ENCODE measurements at regions not wholly inside any gene's neighbourhood (a gene's known extent, or its start where the extent isn't known, plus 50 kb on each side); places are given as distances from the start of the nearest gene placed in this dataset.

GRCh38 chr20:37630993-37631392, 62.8 kb upstream of the CTNNBL1 start:
- 59% methylated on average over 3 of the region's 3 CpGs for WGBS
- H3K27ac ChIP-seq (ENCODE audit: low read depth in 1 of 2, low read length in 2 of 2): no peak overlapping the region
- DNase-seq (ENCODE audit: low spot score): no peak

GRCh38 chr20:37630166-37630565, 63.7 kb upstream of the CTNNBL1 start:
- TF ChIP-seq RXRA (IDR thresholded peaks at IDR 0.05) (no peak), FOXA2 (IDR thresholded peaks at IDR 0.05) (no peak), YY1 (IDR thresholded peaks at IDR 0.05) (no peak)
- Histone ChIP-seq H3K36me3 (ENCODE audit: control insufficient read depth in 4 of 4, insufficient read depth in 3 of 4, low read depth in 1 of 4, low read length in 3 of 4) (no peaks in the 10 kb centered on the region), H3K27me3 (ENCODE audit: control insufficient read depth in 4 of 4, insufficient read depth in 4 of 4, low read length in 3 of 4) (no peaks in the 10 kb centered on the region), H3K4me3 (ENCODE audit: low read depth in 1 of 3, low read length in 3 of 3) (no peak overlapping the region), H3K9ac (ENCODE audit: low read depth in 1 of 2, low read length in 2 of 2) (no peak overlapping the region), H3K9me3 (ENCODE audit: control insufficient read depth in 4 of 4, low read length in 3 of 4) (peaks cover 0 to 9% (median 5%) of the 10 kb centered on the region in 4 donors), H3K27ac (ENCODE audit: low read depth in 1 of 2, low read length in 2 of 2) (no peak overlapping the region), H3K4me1 (ENCODE audit: control insufficient read depth in 4 of 4, insufficient read depth in 4 of 4, low read length in 3 of 4) (no peaks in the 10 kb centered on the region)
- no peak for DNase-seq (ENCODE audit: low spot score)
- WGBS: 48% methylated on average over 2 of the region's 2 CpGs

More at GRCh38 chr20:37630993-37631392, 62.8 kb upstream of the CTNNBL1 start:
- no peaks in the 10 kb centered on the region for H3K27me3 ChIP-seq (ENCODE audit: control insufficient read depth in 4 of 4, insufficient read depth in 4 of 4, low read length in 3 of 4)
- H3K9ac ChIP-seq (ENCODE audit: low read depth in 1 of 2, low read length in 2 of 2): no peak overlapping the region
- no peaks in the 10 kb centered on the region for H3K4me1 ChIP-seq (ENCODE audit: control insufficient read depth in 4 of 4, insufficient read depth in 4 of 4, low read length in 3 of 4)
- no peak for TF ChIP-seq TAF1 (conservative IDR thresholded peaks at IDR 0.05)
- TF ChIP-seq CTCF (IDR thresholded peaks at IDR 0.05; ENCODE audit: low read depth, low read length, missing input control): no peak
- no peak for TF ChIP-seq RAD21 (IDR thresholded peaks at IDR 0.05)
- no peak for TF ChIP-seq YY1 (IDR thresholded peaks at IDR 0.05)
- TF ChIP-seq SP1 (IDR thresholded peaks at IDR 0.05): no peak
- TF ChIP-seq RXRA (IDR thresholded peaks at IDR 0.05): no peak
- no peak for TF ChIP-seq GABPA (IDR thresholded peaks at IDR 0.05 in 1 of 2, conservative IDR thresholded peaks at IDR 0.05 in 1 of 2)
- TF ChIP-seq FOXA2 (IDR thresholded peaks at IDR 0.05): no peak
- no peak for TF ChIP-seq JUND (IDR thresholded peaks at IDR 0.05)
- no peak for TF ChIP-seq NR2F2 (IDR thresholded peaks at IDR 0.05)
- TF ChIP-seq EGR1 (IDR thresholded peaks at IDR 0.05; ENCODE audit: low read depth in 2 of 2): no peak
- TF ChIP-seq MAX (IDR thresholded peaks at IDR 0.05): no peak
- TF ChIP-seq ATF3 (IDR thresholded peaks at IDR 0.05): no peak
- H3K4me3 ChIP-seq (ENCODE audit: low read depth in 1 of 3, low read length in 3 of 3): no peak overlapping the region
- no peaks in the 10 kb centered on the region for H3K36me3 ChIP-seq (ENCODE audit: control insufficient read depth in 4 of 4, insufficient read depth in 3 of 4, low read depth in 1 of 4, low read length in 3 of 4)
- H3K9me3 ChIP-seq (ENCODE audit: control insufficient read depth in 4 of 4, low read length in 3 of 4): peaks cover 0 to 12% (median 5%) of the 10 kb centered on the region in 4 donors

GRCh38 chr20:37627767-37628130, 66.1 kb upstream of the CTNNBL1 start:
- Histone ChIP-seq H3K4me1 (ENCODE audit: control insufficient read depth in 4 of 4, insufficient read depth in 4 of 4, low read length in 3 of 4) (no peaks in the 10 kb centered on the region), H3K4me3 (ENCODE audit: low read depth in 1 of 3, low read length in 3 of 3) (no peak overlapping the region), H3K27me3 (ENCODE audit: control insufficient read depth in 4 of 4, insufficient read depth in 4 of 4, low read length in 3 of 4) (no peaks in the 10 kb centered on the region), H3K9ac (ENCODE audit: low read depth in 1 of 2, low read length in 2 of 2) (no peak overlapping the region), H3K9me3 (ENCODE audit: control insufficient read depth in 4 of 4, low read length in 3 of 4) (no peaks in the 10 kb centered on the region), H3K36me3 (ENCODE audit: control insufficient read depth in 4 of 4, insufficient read depth in 3 of 4, low read depth in 1 of 4, low read length in 3 of 4) (no peaks in the 10 kb centered on the region), H3K27ac (ENCODE audit: low read depth in 1 of 2, low read length in 2 of 2) (no peak overlapping the region)
- no peak for DNase-seq (ENCODE audit: low spot score)
- TF ChIP-seq RXRA (IDR thresholded peaks at IDR 0.05): no peak
- no peak for TF ChIP-seq EGR1 (IDR thresholded peaks at IDR 0.05; ENCODE audit: low read depth in 2 of 2)
- TF ChIP-seq REST (IDR thresholded peaks at IDR 0.05): no peak
- no peak for TF ChIP-seq FOXA2 (IDR thresholded peaks at IDR 0.05)
- no peak for TF ChIP-seq HNF4A (conservative IDR thresholded peaks at IDR 0.05)
- no peak for TF ChIP-seq MAX (IDR thresholded peaks at IDR 0.05)
- no peak for TF ChIP-seq FOXA1 (IDR thresholded peaks at IDR 0.05)
- no peak for TF ChIP-seq CTCF (IDR thresholded peaks at IDR 0.05; ENCODE audit: low read depth, low read length, missing input control)
- TF ChIP-seq ZBTB33 (IDR thresholded peaks at IDR 0.05): no peak
- no peak for TF ChIP-seq TAF1 (conservative IDR thresholded peaks at IDR 0.05)
- TF ChIP-seq GABPA (IDR thresholded peaks at IDR 0.05 in 1 of 2, conservative IDR thresholded peaks at IDR 0.05 in 1 of 2): no peak
- no peak for TF ChIP-seq ATF3 (IDR thresholded peaks at IDR 0.05)

Data from liver (tissue), 8 donors.